GM04503 (cell line): ENCODE measurements at regions not wholly inside any gene's neighbourhood (a gene's known extent, or its start where the extent isn't known, plus 50 kb on each side); places are given as distances from the start of the nearest gene placed in this dataset.
A peak's percentile ranks its signal among the peaks of the same experiment; 100 is the strongest.

Source experiments
- DNase-seq: peaks from one replicate; pipeline ENCODE4 v3.0.0-alpha.2; 2012; ENCODE audit warnings: low read depth

DNA sequence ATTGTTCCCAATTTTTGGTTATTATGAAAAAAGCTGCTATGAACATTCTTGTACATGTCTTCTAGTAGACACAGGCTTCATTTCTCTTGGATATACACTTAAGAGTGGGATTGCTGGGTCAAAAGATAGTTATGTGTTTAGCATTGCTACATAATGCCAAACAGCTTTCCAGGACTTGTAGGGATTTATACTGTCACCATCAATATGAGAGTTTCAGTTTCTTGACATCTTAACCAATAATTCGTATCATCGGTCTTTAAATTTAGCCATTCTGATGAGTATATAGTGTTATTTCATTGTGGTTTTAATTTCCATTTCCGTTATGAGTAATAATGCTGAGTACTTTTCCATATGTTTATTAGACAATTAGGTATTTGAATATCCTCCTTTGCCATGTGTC lies 190.3 kb upstream of the PFN2 start:
- no peak for DNase-seq

DNA sequence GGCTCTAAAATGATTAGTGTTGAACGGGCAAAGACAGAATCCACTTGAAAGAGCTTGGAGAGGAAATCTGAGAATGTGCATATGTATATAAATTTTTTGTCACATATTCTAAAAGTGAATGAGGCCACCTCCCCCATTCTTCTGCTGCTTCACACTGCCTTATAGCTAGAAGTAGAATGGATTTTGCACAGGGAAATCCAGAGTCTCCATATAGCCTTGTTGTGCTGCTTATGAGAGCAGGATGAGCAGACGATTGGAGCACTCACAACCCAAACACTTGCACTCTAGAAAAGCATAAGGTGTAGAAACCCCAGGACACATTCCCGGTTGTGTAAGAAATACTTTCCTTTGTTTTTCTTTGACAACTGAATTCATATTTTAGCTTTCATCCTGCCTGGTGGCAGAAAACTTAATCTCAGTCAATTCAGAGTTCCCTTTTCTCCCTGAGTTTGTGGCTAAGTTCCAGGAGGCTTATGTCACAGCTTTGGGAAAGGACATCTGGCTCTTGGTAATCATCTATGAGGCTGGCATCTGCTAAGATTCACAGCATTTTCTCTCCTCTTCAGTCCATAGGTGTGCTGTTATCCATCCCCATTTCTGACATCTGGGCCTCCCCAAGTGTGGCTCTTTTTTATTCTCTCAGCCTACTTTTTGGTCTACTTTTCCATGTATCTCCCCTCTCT lies 188.4 kb upstream of the PFN2 start:
- DNase-seq = no peak

DNA sequence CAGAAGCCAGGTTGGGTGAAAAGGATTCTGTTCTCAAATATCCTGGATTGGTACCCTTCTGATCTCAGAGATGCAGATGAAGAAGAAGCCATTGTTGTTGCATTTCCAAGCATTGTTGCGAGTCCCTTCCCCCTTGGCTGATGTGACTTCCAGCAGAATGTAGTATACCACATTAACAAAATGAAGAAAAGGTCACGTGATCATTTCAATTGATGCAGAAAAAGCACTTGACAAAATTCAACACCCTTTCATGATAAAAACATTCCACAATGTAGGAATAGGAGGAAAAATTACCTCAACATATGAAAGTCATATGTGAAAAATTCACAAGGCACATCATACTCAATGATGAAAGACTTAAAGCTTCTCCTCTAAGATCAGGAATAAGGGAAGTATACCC lies 181.9 kb upstream of the PFN2 start:
- no peak for DNase-seq

DNA sequence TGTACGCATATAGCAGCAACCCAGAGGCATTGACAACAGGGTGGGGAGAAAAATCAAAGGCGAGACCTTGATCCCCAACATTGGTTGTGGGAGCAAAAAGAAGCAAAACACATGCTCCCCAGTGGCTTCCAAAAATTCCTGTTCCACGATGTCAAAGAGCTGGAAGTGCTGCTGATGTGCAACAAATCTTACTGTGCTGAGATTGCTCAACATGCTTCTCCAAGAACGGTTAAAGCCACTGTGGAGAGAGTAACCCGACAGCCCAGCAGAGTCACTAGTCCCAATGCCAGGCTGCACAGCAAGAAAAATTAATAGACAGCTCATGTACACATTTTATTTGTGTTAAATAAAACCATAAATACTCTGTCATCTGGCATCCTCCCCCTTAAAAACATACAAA lies 179.9 kb upstream of the PFN2 start:
- no peak for DNase-seq

DNA sequence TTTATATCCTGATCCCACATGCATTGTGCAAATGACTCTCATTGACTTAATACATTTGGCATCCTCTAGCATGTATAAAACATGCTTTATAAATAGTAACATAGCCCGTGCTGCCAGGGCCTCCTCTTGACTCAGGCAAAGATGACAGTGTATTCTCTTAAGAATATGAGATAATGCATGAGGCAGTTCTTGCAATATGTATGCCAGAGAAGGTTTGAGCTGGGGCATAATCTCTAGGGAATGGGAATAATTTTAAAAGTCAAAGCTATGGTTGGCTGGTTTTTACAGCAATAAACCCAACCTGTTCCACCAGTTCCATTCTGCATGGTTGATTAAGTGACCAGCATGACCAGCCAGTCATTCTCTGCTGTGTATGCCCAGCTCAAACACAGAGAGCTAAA lies 179.0 kb upstream of the PFN2 start:
- peak; percentile 74 for DNase-seq

DNA sequence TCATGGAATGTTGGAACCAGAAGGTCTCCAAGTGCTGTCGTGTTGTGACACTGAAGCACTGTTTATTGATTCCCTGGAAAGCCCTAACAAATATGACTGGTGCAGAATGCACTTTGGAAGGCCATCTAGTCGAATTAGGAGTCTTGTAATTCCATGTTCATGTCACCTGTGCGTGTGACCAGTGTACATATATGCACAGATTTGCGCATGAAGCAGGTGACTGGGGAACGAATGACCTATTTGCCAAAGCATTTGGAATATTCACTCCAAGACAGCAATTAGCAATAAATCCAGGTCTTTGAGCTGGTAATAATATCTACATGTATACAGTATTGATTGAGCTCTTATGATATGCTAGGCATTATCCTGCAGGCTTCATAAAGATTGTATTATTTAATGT lies 177.5 kb upstream of the PFN2 start:
- DNase-seq = no peak

DNA sequence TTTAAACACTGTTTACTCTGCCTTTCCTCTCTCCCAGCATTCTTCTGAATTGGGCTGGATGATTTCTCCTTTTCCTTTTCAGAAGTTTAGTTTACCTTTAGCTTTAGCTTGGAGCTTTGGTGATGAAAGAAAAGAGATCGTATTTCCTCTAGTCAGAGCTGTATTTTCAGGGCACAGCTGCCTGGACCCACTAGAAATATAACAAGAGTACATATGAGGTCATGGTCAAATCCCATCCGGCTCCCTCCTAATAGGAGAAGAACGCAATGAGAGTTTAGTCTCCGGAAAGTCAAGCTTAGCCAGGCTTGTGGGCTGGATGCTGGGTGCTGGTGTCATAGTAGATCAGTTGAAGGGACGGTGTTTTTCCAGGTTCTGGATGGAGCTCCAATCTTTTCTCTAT lies 177.1 kb upstream of the PFN2 start:
- DNase-seq = no peak

DNA sequence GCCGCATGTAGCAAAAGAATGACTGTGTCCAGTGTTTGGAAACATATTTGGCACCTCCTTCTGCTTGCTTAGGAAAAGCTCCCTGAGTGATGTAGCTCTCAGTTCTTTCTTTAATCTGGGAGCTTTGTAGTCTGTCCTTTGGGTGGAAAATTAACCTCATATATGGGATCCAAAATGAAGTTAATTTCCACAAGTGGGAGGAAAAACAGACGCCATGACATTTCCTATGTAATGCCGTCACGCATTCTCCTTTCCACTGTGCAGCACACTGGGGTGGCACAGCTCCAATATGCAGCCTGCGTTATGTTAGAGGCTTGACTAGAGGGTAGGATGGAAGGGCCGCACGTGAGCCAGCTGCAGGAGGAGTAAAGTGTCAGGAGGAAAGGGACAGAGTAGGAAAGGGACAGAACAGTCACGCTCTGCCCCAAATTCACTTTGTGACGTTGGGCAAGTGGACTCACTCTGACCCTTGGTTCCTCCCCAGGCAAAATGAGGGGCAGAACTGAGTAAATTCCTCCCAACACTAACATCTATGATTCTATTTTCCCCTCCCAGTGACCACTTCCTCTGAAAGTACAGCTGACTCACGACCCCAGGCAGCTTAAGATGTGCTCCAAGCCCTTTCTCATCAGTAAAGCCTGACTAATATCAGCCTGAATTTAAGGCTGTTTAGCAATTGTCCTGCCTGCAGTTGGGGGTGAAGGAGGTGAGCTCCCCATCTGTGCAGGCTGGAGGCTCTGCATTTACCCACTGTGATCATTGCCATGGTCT lies 176.5 kb upstream of the PFN2 start:
- peak; percentile 72 for DNase-seq

DNA sequence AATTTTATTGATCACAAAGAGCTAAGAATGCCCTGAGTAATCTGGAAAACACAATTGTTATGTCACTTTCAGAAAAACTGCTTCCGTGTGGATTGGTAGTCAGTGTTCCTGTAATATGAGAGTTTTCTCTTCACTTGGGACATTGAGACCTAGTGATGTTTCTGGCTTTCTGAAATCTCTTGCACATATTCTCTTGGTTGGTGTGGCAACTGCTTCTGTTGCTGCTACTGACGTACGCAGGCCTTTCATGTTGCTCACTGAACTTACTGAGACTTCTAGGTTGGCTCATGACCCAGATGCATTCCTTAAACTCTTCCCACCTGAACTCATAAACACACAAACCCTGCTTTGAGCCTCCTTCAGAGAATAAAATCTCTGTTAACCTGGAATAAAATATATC lies 175.0 kb upstream of the PFN2 start:
- DNase-seq = no peak

DNA sequence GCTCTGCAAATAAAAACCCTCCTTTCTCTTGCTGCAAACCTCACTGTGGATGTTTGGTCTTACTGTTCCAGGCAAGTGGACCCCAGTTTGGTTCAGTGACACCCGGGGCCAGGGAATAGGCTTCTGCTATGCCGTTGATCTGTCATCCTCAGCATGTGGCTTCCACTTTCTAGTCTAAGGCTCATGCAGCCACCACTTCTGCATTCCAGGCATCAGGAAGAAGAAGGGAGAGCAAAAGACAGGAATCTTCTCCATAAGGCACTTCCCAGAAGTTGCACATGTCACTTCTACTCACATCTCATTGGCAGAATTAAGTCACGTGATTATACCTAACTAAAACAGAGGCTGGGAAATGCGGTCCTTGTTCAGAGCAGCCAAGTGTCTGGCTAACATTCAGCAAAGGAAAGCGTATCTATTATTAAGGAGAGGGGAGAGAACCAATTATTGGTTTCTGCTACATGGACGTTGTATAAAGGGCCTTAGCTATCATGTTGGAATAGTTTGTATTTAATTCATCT lies 173.6 kb upstream of the PFN2 start:
- DNase-seq = no peak

DNA sequence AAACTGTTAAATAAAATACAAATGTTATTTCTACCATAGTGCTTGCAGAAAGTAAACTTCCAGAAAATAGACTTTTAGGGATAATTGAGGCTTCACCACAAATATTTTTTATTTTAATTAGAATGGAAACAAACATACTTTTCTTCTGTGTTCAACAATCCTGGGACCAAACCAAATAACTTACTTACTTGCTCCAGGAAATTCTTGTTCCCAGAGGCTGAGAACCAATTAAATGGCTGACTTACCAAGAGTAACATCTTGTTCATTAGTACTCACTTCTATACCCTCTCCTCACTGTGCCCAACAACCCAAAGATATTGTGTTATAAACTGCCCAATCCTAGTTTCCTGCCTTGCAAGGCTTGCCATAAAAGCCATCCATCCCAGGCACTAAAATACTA lies 172.2 kb upstream of the PFN2 start:
- DNase-seq = no peak

DNA sequence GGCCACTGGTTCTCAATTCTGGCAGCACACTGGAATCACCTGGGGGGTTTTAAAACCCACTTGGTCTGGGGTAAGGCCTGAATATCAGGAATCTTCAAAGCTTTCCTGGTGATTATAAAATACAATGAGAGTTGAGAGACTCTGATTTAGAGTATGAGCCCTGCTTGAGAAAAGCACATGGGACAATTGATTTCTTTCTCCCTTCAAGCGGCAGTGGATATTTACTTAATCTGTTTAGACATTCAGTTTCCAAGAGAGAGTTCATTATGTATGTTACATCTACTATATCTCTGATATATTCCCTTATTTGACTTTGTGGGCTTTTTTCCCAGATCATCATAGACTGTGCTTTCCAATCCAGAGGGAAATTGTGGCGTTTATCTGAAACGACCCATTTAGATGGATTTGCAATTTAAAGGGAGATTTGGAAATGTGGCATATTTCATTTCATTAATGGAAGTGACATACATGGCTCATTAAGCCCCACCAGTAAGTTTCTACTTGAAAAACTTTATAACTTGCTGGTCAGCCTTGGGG lies 171.2 kb upstream of the PFN2 start:
- DNase-seq = no peak

DNA sequence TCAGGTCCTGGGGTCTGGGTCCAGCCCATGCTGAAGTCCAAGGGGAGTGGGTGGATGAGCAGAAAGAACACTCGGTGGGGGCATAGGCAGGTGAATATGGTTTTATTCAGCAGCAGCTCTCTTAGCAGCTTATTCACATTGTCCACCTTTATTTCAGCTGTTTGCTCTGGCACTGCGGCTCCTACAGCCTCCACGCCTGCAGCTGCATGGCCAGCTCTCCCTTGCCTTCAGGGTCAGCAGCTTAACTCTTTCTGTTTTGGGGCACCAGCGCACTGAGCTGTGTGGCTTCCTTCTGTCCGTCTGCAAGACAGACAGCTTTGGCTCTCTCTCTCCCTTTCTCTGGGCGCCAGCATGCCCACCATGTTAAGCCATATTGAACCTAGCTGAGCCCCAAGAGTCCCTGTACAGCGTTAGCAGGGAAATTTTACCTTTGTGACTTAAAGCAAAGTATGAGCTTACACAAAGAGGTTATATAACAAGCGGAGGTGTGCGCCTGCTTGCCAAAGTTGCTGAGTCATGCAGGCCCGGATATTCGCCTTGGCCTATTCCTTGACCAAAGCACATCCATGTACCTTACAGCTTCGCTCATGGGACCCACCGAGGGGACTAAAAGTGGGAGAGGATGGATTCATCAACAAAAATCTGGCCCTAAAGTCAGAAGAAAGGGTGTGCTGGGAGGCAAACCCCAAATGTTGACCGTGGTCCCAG lies 170.1 kb upstream of the PFN2 start:
- DNase-seq = no peak

DNA sequence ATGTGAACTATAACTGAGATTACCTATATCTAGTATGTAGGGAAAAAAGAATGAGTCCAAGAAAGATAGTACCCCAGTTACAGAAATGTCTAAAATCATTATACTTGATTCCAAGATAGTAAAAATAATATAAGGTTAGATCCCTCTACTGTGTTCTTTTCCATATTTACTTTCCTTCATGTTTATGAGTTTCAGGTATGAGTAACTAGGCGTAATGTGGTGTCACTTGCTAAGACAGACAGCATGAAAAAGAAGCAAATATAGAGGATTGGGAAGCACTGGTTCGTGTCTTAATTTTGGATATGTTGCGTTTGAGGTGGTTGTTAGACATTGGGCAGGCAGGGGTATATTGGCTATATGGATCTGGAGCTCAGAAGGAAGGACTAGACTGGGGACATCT lies 168.1 kb upstream of the PFN2 start:
- DNase-seq = no peak

DNA sequence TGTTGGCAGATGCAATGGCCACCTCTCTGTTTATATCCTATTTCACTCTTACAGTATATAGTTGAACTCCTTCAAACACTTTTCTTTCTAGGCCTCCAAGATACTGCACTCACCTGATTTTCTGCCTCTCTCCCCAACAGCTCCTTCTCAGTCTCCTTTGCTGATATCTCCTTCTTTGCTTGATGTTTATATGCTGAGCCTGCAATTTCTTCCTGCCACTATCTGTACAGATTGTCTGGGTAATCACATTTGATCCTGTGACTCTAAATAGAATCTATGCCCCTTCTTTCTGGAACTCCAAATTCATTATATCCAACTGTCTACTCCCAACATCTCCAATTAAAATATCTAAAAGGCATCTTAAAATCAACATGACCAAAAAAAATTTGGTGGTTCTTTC lies 165.5 kb upstream of the PFN2 start:
- no peak for DNase-seq

DNA sequence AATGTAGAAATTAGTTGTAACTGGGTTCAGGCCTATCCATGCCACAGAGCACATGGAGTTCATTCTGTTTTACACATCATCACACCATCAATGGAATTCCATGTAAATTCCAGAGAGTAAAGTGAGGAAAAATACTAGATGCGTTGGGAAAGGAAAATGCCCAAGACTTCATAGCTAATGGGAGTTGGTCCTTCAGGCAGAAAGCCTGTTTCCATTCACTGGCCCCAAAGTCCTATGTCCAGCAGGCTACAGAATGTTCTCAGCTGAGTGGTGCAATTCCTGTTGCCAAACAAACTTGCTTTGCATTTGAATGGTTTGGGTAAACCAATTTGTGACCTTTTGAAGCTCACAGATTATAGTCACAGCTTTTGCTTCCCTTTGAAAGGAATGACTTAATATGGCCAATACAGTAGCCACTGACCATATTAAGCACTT lies 164.6 kb upstream of the PFN2 start:
- peak; percentile 35 for DNase-seq

DNA sequence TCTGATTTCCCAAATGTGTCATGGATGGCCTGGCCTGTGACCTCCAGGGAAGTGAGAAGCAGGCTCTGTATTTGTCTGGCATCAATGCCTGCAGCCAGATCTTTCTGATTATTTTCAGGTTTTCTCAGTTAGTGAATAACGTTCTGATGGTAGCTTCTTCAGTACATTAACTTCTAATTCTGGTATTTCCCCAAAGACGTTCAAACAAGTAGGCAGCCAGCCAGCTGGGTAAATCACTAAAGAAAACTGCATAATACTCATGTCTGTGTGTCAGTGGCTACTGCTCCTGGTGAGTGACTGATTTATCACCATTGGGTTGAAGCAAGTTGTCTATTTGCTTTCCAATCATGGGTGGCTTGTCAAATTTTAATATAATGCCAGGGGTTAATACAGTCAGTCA lies 162.6 kb upstream of the PFN2 start:
- DNase-seq = no peak

DNA sequence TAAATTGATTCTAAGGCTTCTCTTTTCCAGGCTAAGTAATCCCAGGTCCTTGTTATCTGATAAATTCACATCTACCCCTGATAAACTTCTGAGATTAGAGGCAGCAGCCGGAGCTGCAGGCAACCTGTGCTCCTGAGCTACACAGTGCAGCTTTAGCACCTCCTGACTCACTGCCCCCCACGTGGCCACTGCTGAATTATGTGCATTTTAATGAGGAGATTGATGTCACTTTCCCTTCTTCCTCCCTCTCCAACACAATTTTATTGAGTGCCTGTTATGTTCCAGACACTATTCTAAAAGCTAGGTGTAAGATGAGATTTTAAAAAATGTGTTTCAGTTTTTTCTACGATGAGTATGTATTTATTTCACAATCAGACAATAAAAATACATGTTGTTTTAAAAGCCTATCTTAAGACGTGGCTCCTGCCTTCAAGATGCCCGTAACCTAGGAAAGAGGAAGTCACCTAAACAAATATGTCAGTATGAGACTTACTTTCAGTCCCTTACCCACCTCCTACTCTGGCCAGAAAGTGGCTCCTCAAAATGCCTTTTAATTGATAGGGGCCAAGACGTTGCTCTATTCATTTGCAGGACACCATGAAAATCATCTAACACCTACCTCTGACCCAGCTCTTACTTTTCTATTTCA lies 161.5 kb upstream of the PFN2 start:
- DNase-seq = no peak

DNA sequence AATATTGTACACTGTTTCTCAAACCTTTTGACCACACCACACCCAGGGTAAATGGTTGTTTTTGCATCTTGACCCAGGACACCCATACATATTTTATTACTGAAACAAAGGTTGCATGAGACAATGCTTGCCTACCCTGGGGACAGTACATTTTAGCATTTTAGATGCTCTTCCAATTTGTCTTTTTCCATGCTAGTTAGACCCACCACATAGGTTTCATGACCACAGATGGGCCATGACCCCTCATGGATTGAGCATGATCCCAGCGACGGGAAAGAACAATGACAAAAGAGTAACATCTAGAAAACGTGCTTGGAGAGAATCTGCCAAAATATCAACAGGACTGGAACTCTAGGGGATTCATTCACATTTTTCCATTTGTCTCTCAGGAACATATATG lies 161.0 kb upstream of the PFN2 start:
- DNase-seq = no peak

DNA sequence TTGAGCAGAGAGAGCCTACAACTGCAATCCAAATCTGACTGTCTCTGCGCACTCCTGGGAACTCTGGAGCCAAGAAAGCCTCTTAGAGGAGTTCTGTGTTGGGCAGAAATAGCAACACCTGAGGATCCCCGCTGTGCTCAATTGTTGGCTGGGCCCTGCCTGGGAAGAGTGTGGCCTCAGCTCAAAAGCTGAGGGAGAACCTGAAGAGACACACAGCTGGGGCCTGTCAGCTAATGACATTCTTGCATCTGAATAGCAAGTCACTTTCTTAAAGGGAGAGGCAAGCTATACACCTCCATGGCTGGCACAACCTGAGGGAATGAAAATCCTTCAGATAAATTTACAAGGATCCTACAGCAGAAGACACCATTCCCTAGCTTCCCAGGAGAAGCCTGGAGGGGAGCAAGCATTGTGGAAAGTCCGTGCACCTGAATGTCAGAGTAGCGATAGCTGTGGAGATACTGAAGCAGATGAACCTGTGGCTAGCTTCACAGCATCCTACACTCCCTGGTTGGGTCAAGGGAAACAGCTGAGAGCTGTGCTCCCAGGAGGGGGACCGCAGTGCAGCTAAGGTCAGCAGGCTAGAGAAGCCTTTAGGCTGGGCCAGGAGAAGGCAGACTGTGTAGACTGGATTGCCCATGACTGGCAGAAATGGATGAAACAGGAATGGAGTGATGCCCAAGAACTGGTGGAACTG lies 159.9 kb upstream of the PFN2 start:
- DNase-seq = no peak

DNA sequence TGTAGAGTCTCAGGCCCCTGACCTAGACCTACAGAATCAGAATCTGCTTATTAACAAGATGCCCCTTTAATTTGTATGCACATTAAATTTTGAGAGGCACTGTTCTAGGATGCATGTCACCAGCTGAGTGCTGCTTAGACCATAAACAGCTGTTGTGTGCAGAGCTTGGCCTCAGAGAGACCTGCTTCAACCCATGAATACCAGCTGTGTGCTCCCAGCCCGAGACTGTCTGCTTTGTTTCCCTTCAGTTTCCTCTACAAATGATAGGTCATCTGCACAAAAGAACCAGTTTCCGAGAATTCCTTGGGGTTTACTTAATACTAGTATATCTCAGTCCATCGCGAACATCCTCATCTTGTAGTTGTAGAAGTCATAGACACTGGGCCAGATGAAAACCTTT lies 158.5 kb upstream of the PFN2 start:
- no peak for DNase-seq

DNA sequence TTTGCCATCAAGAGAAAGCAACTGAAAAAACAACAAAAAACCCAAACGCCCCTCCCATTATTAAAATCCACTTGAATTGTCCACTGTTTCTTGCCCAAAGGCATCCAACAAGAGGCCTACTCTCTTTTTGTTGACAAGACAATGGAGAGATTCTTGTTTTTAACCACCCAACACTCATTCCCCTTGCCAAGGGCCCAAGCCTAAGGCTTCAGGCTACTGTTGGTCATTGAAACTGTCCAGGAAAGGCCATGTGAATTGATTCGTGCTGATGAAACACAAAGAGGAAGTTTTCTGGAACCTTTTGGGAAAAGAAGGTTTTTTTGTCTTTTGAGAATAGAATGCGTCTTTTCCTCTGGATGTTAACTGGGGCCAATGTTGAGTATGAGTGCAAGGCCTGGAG lies 157.4 kb upstream of the PFN2 start:
- DNase-seq = no peak
